ENCODE measurements at regions not wholly inside any gene's neighbourhood (a gene's known extent, or its start where the extent isn't known, plus 50 kb on each side); places are given as distances from the start of the nearest gene placed in this dataset.

GRCh38 chr4:179709961-179710624 is 2267.9 kb upstream of the AGA start:
- no peak for TF ChIP-seq CTCF (IDR thresholded peaks at IDR 0.05)
- no peak for TF ChIP-seq POLR2A (IDR thresholded peaks at IDR 0.05)
